ENCODE measurements at regions not wholly inside any gene's neighbourhood (a gene's known extent, or its start where the extent isn't known, plus 50 kb on each side); places are given as distances from the start of the nearest gene placed in this dataset.

DNA sequence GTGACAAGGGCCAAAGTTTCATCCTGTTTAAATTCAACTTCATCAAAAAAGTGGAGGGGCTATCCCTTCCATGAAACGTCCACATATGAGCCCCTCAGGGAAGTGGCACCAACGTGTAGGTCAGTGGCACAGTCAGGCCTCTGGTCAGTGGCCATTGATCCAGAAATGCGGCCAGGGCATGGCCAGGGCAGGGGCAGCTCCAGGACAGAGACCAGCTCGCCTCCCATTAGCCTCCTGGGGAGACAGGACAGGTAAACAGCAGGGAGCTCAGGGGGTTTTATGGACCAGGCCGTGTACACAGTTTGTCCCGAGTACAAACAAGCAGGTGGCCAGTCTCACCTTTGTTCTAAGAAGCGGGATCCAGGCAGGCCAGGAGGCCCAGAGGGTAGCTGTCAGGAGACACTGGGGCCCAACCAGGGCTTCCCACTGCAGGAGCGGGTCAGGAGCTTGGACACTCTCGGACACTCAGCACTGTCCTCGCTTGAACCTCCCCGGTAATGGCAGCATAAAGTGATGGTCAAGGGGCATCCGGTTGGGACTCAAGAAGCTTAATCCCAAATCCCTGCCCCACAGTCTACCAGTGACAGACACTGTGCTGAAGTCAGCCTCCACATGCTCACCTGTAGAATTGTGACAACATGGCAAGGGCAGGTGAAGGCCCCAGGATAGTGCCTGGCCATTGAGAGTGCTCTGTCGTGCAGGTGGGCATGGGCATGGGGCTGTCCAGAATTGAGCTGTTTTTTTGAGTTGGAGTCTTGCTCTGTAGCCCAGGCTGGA, 144.1 kb upstream of the ERRFI1 start (continued):
- TF ChIP-seq MAF1 (CRISPR knock-in tag; IDR thresholded peaks at IDR 0.05; ENCODE audit: borderline replicate concordance) = no peak
- peak; percentile 33 for TF ChIP-seq MED8 (CRISPR knock-in tag; IDR thresholded peaks at IDR 0.05; ENCODE audit: insufficient replicate concordance)
- TF ChIP-seq ZNF841 (CRISPR knock-in tag; IDR thresholded peaks at IDR 0.05; ENCODE audit: borderline replicate concordance) = no peak
- TF ChIP-seq RNF2 (conservative IDR thresholded peaks at IDR 0.05; ENCODE audit: low read depth) = peak; percentile 56; the same call in 1 of the 2 replicates
- TF ChIP-seq ZFYVE20 (CRISPR knock-in tag; IDR thresholded peaks at IDR 0.05; ENCODE audit: borderline replicate concordance, low read depth) = no peak
- no peak for TF ChIP-seq SALL2 (CRISPR knock-in tag; IDR thresholded peaks at IDR 0.05)
- TF ChIP-seq ZNF337 (CRISPR knock-in tag; IDR thresholded peaks at IDR 0.05; ENCODE audit: borderline replicate concordance, low read depth) = peak; percentile 70; the same call in 1 of the 2 replicates
- no peak for TF ChIP-seq ZNF460 (CRISPR knock-in tag; IDR thresholded peaks at IDR 0.05; ENCODE audit: borderline replicate concordance)
- no peak for TF ChIP-seq MBD4 (IDR thresholded peaks at IDR 0.05; ENCODE audit: borderline replicate concordance, low read length)
- TF ChIP-seq BCL6 (CRISPR knock-in tag; IDR thresholded peaks at IDR 0.05) = peak; percentile 75
- TF ChIP-seq, protein P1, sequence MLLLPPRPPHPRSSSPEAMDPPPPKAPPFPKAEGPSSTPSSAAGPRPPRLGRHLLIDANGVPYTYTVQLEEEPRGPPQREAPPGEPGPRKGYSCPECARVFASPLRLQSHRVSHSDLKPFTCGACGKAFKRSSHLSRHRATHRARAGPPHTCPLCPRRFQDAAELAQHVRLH (CRISPR knock-in tag; IDR thresholded peaks at IDR 0.05; ENCODE audit: borderline replicate concordance, low read depth) = peak; percentile 69; the same call in 1 of the 2 replicates
- no peak for TF ChIP-seq ZNF142 (CRISPR knock-in tag; IDR thresholded peaks at IDR 0.05)
- TF ChIP-seq, protein P2, sequence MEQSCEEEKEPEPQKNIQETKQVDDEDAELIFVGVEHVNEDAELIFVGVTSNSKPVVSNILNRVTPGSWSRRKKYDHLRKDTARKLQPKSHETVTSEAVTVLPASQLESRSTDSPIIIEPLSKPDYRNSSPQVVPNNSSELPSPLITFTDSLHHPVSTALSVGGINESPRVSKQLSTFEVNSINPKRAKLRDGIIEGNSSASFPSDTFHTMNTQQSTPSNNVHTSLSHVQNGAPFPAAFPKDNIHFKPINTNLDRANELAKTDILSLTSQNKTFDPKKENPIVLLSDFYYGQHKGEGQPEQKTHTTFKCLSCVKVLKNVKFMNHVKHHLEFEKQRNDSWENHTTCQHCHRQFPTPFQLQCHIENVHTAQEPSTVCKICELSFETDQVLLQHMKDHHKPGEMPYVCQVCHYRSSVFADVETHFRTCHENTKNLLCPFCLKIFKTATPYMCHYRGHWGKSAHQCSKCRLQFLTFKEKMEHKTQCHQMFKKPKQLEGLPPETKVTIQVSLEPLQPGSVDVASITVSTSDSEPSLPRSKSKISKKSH (CRISPR knock-in tag; IDR thresholded peaks at IDR 0.05; ENCODE audit: borderline replicate concordance) = no peak; the same call in 1 of the 2 replicates
- TF ChIP-seq DMTF1 (CRISPR knock-in tag; IDR thresholded peaks at IDR 0.05) = no peak
- TF ChIP-seq TFDP2 (CRISPR knock-in tag; IDR thresholded peaks at IDR 0.05) = no peak
- TF ChIP-seq RFX5 (IDR thresholded peaks at IDR 0.05; ENCODE audit: low read depth, low read length) = no peak
